DND-41 (cell line): ENCODE measurements at regions not wholly inside any gene's neighbourhood (a gene's known extent, or its start where the extent isn't known, plus 50 kb on each side); places are given as distances from the start of the nearest gene placed in this dataset.

Source experiments
- ATAC-seq: fragments of 200-7000 bp; cut with Tn5 transposase; 3 replicates; pipeline ENCODE4 v1.9.1; 2021; ENCODE audit warnings: low read depth; ENCODE audit not compliant: insufficient read depth
- DNase-seq: peaks from one replicate; pipeline ENCODE4 v3.0.0-alpha.2; 2020
- H2AFZ ChIP-seq: 2 replicates; pipeline ENCODE4 v1.6.0; 2012; ENCODE audit warnings: low read depth, low read length
- H3K27ac ChIP-seq: 2 replicates; pipeline ENCODE4 v1.5.1; 2012; ENCODE audit warnings: low read length, inconsistent platforms
- H3K27me3 ChIP-seq: fragments of 200-600 bp; sonication (generic); 2 replicates; pipeline ENCODE4 v1.6.0; 2012; ENCODE audit warnings: low read length, mild to moderate bottlenecking, inconsistent platforms; ENCODE audit not compliant: insufficient read depth, poor library complexity
- H3K36me3 ChIP-seq: 2 replicates; pipeline ENCODE4 v1.5.1; 2012; ENCODE audit warnings: low read length, inconsistent platforms; ENCODE audit not compliant: insufficient read depth
- H3K4me1 ChIP-seq: 2 replicates; pipeline ENCODE4 v1.5.1; 2012; ENCODE audit warnings: mild to moderate bottlenecking, low read length; ENCODE audit not compliant: insufficient read depth
- H3K4me2 ChIP-seq: 2 replicates; pipeline ENCODE4 v1.6.0; 2012; ENCODE audit warnings: mild to moderate bottlenecking, moderate library complexity, low read length, inconsistent platforms; ENCODE audit not compliant: insufficient read depth
- H3K4me3 ChIP-seq, 2 experiments: fragments of 200-600 bp in 1 of 2; shearing (Covaris generic) in 1 of 2; 2 replicates each; pipeline ENCODE4 v1.5.1; 2012 to 2016; ENCODE audit warnings: inconsistent platforms in 2 of 2, low read length in 2 of 2, mild to moderate bottlenecking in 2 of 2, low read depth in 1 of 2, moderate library complexity in 1 of 2
- H3K79me2 ChIP-seq: 2 replicates; pipeline ENCODE4 v1.6.0; 2012; ENCODE audit warnings: low read length, inconsistent platforms; ENCODE audit not compliant: insufficient read depth
- H3K9ac ChIP-seq: 2 replicates; pipeline ENCODE4 v1.6.0; 2012; ENCODE audit warnings: low read depth, mild to moderate bottlenecking, inconsistent platforms, low read length, moderate library complexity
- H3K9me3 ChIP-seq: 2 replicates; pipeline ENCODE4 v1.5.1; 2012; ENCODE audit warnings: low read length, moderate library complexity, mild to moderate bottlenecking, inconsistent platforms; ENCODE audit not compliant: insufficient read depth, severe bottlenecking
- H4K20me1 ChIP-seq: 2 replicates; pipeline ENCODE4 v1.6.0; 2012; ENCODE audit warnings: low read length; ENCODE audit not compliant: insufficient read depth
- EZH2 ChIP-seq: IDR thresholded peaks from 3 replicates; pipeline ENCODE4 v1.6.1; 2012; ENCODE audit warnings: borderline replicate concordance, low read depth, mild to moderate bottlenecking, moderate library complexity, low read length, inconsistent platforms; ENCODE audit not compliant: severe bottlenecking
- TF ChIP-seq, protein P1 (sequence below): IDR thresholded peaks from 2 replicates; pipeline ENCODE4 v1.5.1; 2012; ENCODE audit warnings: borderline replicate concordance, low read length, moderate library complexity, mild to moderate bottlenecking; ENCODE audit not compliant: poor library complexity, severe bottlenecking; ENCODE audit errors: extremely low read depth

DNA sequence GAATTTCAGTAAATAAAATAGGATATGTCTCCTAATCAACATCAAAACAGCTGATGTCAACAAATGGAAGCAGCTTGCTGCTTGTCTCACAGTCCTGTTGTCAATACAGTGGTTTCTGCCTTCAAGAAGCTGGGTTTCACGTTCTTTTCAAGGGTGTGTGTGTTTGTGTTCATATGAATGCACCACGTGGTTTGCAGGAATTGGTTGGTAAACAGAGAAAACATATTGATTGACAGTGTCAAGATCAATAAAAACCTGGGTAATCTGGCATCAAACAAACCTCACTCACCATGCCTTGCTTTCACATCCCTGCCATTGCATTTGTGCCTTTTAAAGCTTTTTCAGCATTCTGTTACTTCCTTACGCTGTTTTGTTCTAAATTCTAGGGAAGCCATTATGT, 585.7 kb upstream of the CA10 start:
- H3K9me3 ChIP-seq, result no peaks in the 10 kb centered on the region

DNA sequence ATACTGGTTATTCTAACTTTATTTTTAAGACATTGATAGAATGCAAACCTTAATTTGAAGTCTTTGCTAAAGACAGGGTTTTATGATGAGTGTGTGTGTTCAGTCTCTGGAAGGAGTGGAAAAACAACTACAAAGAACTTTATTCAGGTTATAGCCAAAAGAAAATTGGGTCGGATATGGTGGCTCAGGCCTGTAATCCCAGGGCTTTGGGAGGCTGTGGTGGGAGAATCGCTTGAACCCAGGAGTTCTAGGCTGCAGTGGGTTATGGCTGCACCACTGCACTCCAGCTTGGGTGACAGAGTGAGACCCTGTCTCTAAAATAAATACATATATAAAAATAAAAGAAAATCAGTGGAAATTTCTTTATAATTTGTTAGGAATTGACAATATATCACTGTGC, 581.5 kb upstream of the CA10 start:
- H2AFZ ChIP-seq, result no peak overlapping the region
- H3K27me3 ChIP-seq, result no peaks in the 10 kb centered on the region
- no peaks in the 10 kb centered on the region for H3K36me3 ChIP-seq
- H3K27ac ChIP-seq, result no peak overlapping the region
- DNase-seq (no peak), ATAC-seq (no peak)
- H4K20me1 ChIP-seq, result no peaks in the 10 kb centered on the region
- no peaks in the 10 kb centered on the region for H3K79me2 ChIP-seq
- no peak overlapping the region for H3K4me2 ChIP-seq
- TF ChIP-seq, protein P1, sequence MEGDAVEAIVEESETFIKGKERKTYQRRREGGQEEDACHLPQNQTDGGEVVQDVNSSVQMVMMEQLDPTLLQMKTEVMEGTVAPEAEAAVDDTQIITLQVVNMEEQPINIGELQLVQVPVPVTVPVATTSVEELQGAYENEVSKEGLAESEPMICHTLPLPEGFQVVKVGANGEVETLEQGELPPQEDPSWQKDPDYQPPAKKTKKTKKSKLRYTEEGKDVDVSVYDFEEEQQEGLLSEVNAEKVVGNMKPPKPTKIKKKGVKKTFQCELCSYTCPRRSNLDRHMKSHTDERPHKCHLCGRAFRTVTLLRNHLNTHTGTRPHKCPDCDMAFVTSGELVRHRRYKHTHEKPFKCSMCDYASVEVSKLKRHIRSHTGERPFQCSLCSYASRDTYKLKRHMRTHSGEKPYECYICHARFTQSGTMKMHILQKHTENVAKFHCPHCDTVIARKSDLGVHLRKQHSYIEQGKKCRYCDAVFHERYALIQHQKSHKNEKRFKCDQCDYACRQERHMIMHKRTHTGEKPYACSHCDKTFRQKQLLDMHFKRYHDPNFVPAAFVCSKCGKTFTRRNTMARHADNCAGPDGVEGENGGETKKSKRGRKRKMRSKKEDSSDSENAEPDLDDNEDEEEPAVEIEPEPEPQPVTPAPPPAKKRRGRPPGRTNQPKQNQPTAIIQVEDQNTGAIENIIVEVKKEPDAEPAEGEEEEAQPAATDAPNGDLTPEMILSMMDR, result no peak
- no peak for TF ChIP-seq EZH2
- H3K4me1 ChIP-seq, result no peaks in the 10 kb centered on the region
- no peak overlapping the region for H3K4me3 ChIP-seq
- H3K9me3 ChIP-seq, result no peaks in the 10 kb centered on the region
- no peak overlapping the region for H3K9ac ChIP-seq

More for the DNA sequence above, 585.7 kb upstream of the CA10 start:
- ATAC-seq, result no peak
- TF ChIP-seq, protein P1, result no peak
- no peak for TF ChIP-seq EZH2
- Histone ChIP-seq H3K27me3 (no peaks in the 10 kb centered on the region), H3K4me1 (no peaks in the 10 kb centered on the region), H3K27ac (no peak overlapping the region), H3K36me3 (no peaks in the 10 kb centered on the region), H2AFZ (no peak overlapping the region), H3K9ac (no peak overlapping the region), H4K20me1 (no peaks in the 10 kb centered on the region), H3K4me3 (no peak overlapping the region), H3K4me2 (no peak overlapping the region), H3K79me2 (no peaks in the 10 kb centered on the region)
- no peak for DNase-seq

DNA sequence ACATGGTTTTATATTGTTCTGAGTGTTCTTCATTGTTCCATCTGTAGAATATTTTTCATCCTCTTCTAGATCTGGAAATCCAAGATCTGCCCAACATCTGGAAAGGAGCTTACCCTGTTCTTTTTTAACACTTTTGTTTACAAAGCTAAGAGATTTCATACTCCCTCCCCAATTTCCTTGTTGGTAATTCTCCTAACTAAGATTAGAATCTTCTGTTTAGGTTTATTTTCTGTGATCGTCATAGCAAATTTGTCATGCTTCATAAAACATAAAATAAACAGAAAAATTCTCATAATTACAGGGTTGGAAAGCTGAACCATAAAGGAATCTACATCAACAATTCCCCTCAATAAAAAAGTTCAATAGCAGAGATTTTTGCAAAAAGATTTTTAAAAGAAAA, 580.3 kb upstream of the CA10 start:
- DNase-seq, result no peak
- TF ChIP-seq, protein P1, result no peak
- no peak for TF ChIP-seq EZH2
- Histone ChIP-seq H3K27me3 (no peaks in the 10 kb centered on the region), H4K20me1 (no peaks in the 10 kb centered on the region), H2AFZ (no peak overlapping the region), H3K4me3 (no peak overlapping the region), H3K27ac (no peak overlapping the region), H3K4me1 (no peaks in the 10 kb centered on the region), H3K9me3 (no peaks in the 10 kb centered on the region), H3K4me2 (no peak overlapping the region), H3K79me2 (no peaks in the 10 kb centered on the region), H3K9ac (no peak overlapping the region), H3K36me3 (no peaks in the 10 kb centered on the region)
- no peak for ATAC-seq

DNA sequence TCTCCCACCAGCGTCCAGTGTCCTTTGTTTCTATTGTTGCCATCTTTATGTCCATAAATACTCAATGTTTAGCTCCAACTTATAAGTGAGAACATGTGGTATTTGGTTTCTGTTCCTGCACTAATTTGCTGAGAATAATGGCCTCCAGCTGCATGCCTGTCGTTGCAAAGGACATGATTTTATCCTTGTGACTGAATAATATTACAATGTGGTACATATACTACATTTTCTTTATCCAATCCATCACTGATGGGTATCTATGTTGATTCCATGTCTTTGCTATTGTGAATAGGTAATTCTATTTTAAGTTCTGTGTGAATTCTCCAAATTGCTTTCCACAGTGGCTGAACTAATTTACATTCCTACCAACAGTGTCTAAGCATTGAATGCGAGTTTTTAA, 578.6 kb upstream of the CA10 start:
- no peaks in the 10 kb centered on the region for H3K4me1 ChIP-seq
- H3K27ac ChIP-seq, result no peak overlapping the region
- DNase-seq (no peak), ATAC-seq (no peak)
- no peaks in the 10 kb centered on the region for H4K20me1 ChIP-seq
- no peak overlapping the region for H3K9ac ChIP-seq
- H3K27me3 ChIP-seq, result no peaks in the 10 kb centered on the region
- no peak overlapping the region for H3K4me2 ChIP-seq
- no peak overlapping the region for H2AFZ ChIP-seq
- TF ChIP-seq EZH2, result no peak
- TF ChIP-seq, protein P1, result no peak
- H3K4me3 ChIP-seq, result no peak overlapping the region
- H3K9me3 ChIP-seq, result no peaks in the 10 kb centered on the region
- H3K36me3 ChIP-seq, result no peaks in the 10 kb centered on the region
- no peaks in the 10 kb centered on the region for H3K79me2 ChIP-seq
